ENCODE measurements at regions not wholly inside any gene's neighbourhood (a gene's known extent, or its start where the extent isn't known, plus 50 kb on each side); places are given as distances from the start of the nearest gene placed in this dataset.

GRCh38 chr4:177726111-177726510, 283.9 kb upstream of the AGA start:
- Histone ChIP-seq H3K9me3 (replicated peaks; ENCODE audit: control insufficient read depth, low read depth, low read length) (peaks cover 6% of the 10 kb centered on the region), H3K36me3 (ENCODE audit: control insufficient read depth, insufficient read depth, low read length) (no peaks in the 10 kb centered on the region), H3K27me3 (ENCODE audit: control insufficient read depth, insufficient read depth, low read length) (no peaks in the 10 kb centered on the region), H3K4me3 (ENCODE audit: low read length) (no peak overlapping the region), H3K4me1 (ENCODE audit: control insufficient read depth, insufficient read depth, low read length) (no peaks in the 10 kb centered on the region), H3K27ac (ENCODE audit: low read length) (no peak overlapping the region)
- no peak for DNase-seq
- 47% methylated on average over 3 of the region's 3 CpGs for WGBS (ENCODE audit: insufficient coverage)

GRCh38 chr4:177728361-177729152, 286.3 kb upstream of the AGA start:
- Histone ChIP-seq H3K4me1 (ENCODE audit: control insufficient read depth, insufficient read depth, low read length) (no peaks in the 10 kb centered on the region), H3K27ac (ENCODE audit: low read length) (no peak overlapping the region), H3K4me3 (ENCODE audit: low read length) (no peak overlapping the region), H3K9me3 (replicated peaks; ENCODE audit: control insufficient read depth, low read depth, low read length) (peaks cover 6% of the 10 kb centered on the region), H3K27me3 (ENCODE audit: control insufficient read depth, insufficient read depth, low read length) (no peaks in the 10 kb centered on the region), H3K36me3 (ENCODE audit: control insufficient read depth, insufficient read depth, low read length) (no peaks in the 10 kb centered on the region)
- WGBS (ENCODE audit: insufficient coverage): 53% methylated on average over 19 of the region's 27 CpGs
- no peak for DNase-seq

- no peaks in the 10 kb centered on the region for H3K36me3 ChIP-seq (ENCODE audit: control insufficient read depth, insufficient read depth, low read length)
- H3K27me3 ChIP-seq (ENCODE audit: control insufficient read depth, insufficient read depth, low read length): no peaks in the 10 kb centered on the region
- no peak for DNase-seq
- H3K27ac ChIP-seq (ENCODE audit: low read length): no peak overlapping the region
- no peaks in the 10 kb centered on the region for H3K4me1 ChIP-seq (ENCODE audit: control insufficient read depth, insufficient read depth, low read length)
- peaks cover 6% of the 10 kb centered on the region for H3K9me3 ChIP-seq (replicated peaks; ENCODE audit: control insufficient read depth, low read depth, low read length)
- no peak overlapping the region for H3K4me3 ChIP-seq (ENCODE audit: low read length)
- no CpG with 5 or more reads among the region's 3 CpGs for WGBS (ENCODE audit: insufficient coverage)
Measured at GRCh38 chr4:177729681-177730080, 287.4 kb upstream of the AGA start.

GRCh38 chr4:177737387-177737940, 295.2 kb upstream of the AGA start:
- no CpG with 5 or more reads among the region's 2 CpGs for WGBS (ENCODE audit: insufficient coverage)
- no peaks in the 10 kb centered on the region for H3K9me3 ChIP-seq (replicated peaks; ENCODE audit: control insufficient read depth, low read depth, low read length)
- no peak for DNase-seq

GRCh38 chr4:177740563-177740962, 298.3 kb upstream of the AGA start:
- Histone ChIP-seq H3K36me3 (ENCODE audit: control insufficient read depth, insufficient read depth, low read length) (no peaks in the 10 kb centered on the region), H3K27ac (ENCODE audit: low read length) (no peak overlapping the region), H3K9me3 (replicated peaks; ENCODE audit: control insufficient read depth, low read depth, low read length) (no peaks in the 10 kb centered on the region), H3K27me3 (ENCODE audit: control insufficient read depth, insufficient read depth, low read length) (no peaks in the 10 kb centered on the region), H3K4me1 (ENCODE audit: control insufficient read depth, insufficient read depth, low read length) (no peaks in the 10 kb centered on the region), H3K4me3 (ENCODE audit: low read length) (no peak overlapping the region)
- WGBS (ENCODE audit: insufficient coverage): no CpG with 5 or more reads among the region's 1 CpG
- no peak for DNase-seq

More at GRCh38 chr4:177737387-177737940, 295.2 kb upstream of the AGA start:
- H3K4me1 ChIP-seq (ENCODE audit: control insufficient read depth, insufficient read depth, low read length): no peaks in the 10 kb centered on the region
- no peak overlapping the region for H3K27ac ChIP-seq (ENCODE audit: low read length)
- no peaks in the 10 kb centered on the region for H3K27me3 ChIP-seq (ENCODE audit: control insufficient read depth, insufficient read depth, low read length)
- H3K36me3 ChIP-seq (ENCODE audit: control insufficient read depth, insufficient read depth, low read length): no peaks in the 10 kb centered on the region
- no peak overlapping the region for H3K4me3 ChIP-seq (ENCODE audit: low read length)

- H3K27me3 ChIP-seq (ENCODE audit: control insufficient read depth, insufficient read depth, low read length): no peaks in the 10 kb centered on the region
- H3K27ac ChIP-seq (ENCODE audit: low read length): no peak overlapping the region
- WGBS (ENCODE audit: insufficient coverage): no CpG with 5 or more reads among the region's 3 CpGs
- H3K4me1 ChIP-seq (ENCODE audit: control insufficient read depth, insufficient read depth, low read length): no peaks in the 10 kb centered on the region
- no peak for DNase-seq
- no peak overlapping the region for H3K4me3 ChIP-seq (ENCODE audit: low read length)
- H3K36me3 ChIP-seq (ENCODE audit: control insufficient read depth, insufficient read depth, low read length): no peaks in the 10 kb centered on the region
- no peaks in the 10 kb centered on the region for H3K9me3 ChIP-seq (replicated peaks; ENCODE audit: control insufficient read depth, low read depth, low read length)
Measured at GRCh38 chr4:177759729-177760128, 317.5 kb upstream of the AGA start.

- no peaks in the 10 kb centered on the region for H3K9me3 ChIP-seq (replicated peaks; ENCODE audit: control insufficient read depth, low read depth, low read length)
- no peak for DNase-seq
- WGBS (ENCODE audit: insufficient coverage): 88% methylated on average over 12 of the region's 12 CpGs
- no peak overlapping the region for H3K4me3 ChIP-seq (ENCODE audit: low read length)
- H3K36me3 ChIP-seq (ENCODE audit: control insufficient read depth, insufficient read depth, low read length): no peaks in the 10 kb centered on the region
- H3K27ac ChIP-seq (ENCODE audit: low read length): no peak overlapping the region
- no peaks in the 10 kb centered on the region for H3K27me3 ChIP-seq (ENCODE audit: control insufficient read depth, insufficient read depth, low read length)
- no peaks in the 10 kb centered on the region for H3K4me1 ChIP-seq (ENCODE audit: control insufficient read depth, insufficient read depth, low read length)
Measured at GRCh38 chr4:177761692-177762091, 319.5 kb upstream of the AGA start.

GRCh38 chr4:177769155-177769554, 326.9 kb upstream of the AGA start:
- no CpG with 5 or more reads among the region's 4 CpGs for WGBS (ENCODE audit: insufficient coverage)
- H3K4me3 ChIP-seq (ENCODE audit: low read length): no peak overlapping the region
- H3K27ac ChIP-seq (ENCODE audit: low read length): no peak overlapping the region
- H3K36me3 ChIP-seq (ENCODE audit: control insufficient read depth, insufficient read depth, low read length): no peaks in the 10 kb centered on the region
- H3K27me3 ChIP-seq (ENCODE audit: control insufficient read depth, insufficient read depth, low read length): no peaks in the 10 kb centered on the region
- no peak for DNase-seq
- H3K9me3 ChIP-seq (replicated peaks; ENCODE audit: control insufficient read depth, low read depth, low read length): no peaks in the 10 kb centered on the region
- no peaks in the 10 kb centered on the region for H3K4me1 ChIP-seq (ENCODE audit: control insufficient read depth, insufficient read depth, low read length)

GRCh38 chr4:177770776-177771175, 328.5 kb upstream of the AGA start:
- no CpG with 5 or more reads among the region's 2 CpGs for WGBS (ENCODE audit: insufficient coverage)
- no peaks in the 10 kb centered on the region for H3K4me1 ChIP-seq (ENCODE audit: control insufficient read depth, insufficient read depth, low read length)
- no peak overlapping the region for H3K4me3 ChIP-seq (ENCODE audit: low read length)
- no peaks in the 10 kb centered on the region for H3K36me3 ChIP-seq (ENCODE audit: control insufficient read depth, insufficient read depth, low read length)
- DNase-seq: no peak
- H3K27me3 ChIP-seq (ENCODE audit: control insufficient read depth, insufficient read depth, low read length): no peaks in the 10 kb centered on the region
- H3K9me3 ChIP-seq (replicated peaks; ENCODE audit: control insufficient read depth, low read depth, low read length): no peaks in the 10 kb centered on the region
- no peak overlapping the region for H3K27ac ChIP-seq (ENCODE audit: low read length)

GRCh38 chr4:177771645-177772044, 329.4 kb upstream of the AGA start:
- Histone ChIP-seq H3K4me3 (ENCODE audit: low read length) (no peak overlapping the region), H3K27ac (ENCODE audit: low read length) (no peak overlapping the region), H3K4me1 (ENCODE audit: control insufficient read depth, insufficient read depth, low read length) (no peaks in the 10 kb centered on the region), H3K27me3 (ENCODE audit: control insufficient read depth, insufficient read depth, low read length) (no peaks in the 10 kb centered on the region), H3K9me3 (replicated peaks; ENCODE audit: control insufficient read depth, low read depth, low read length) (no peaks in the 10 kb centered on the region), H3K36me3 (ENCODE audit: control insufficient read depth, insufficient read depth, low read length) (no peaks in the 10 kb centered on the region)
- WGBS (ENCODE audit: insufficient coverage): no CpG with 5 or more reads among the region's 1 CpG
- no peak for DNase-seq

Measured in muscle of leg (tissue), 3 donors.